WERI-Rb-1 (cell line): ENCODE measurements at regions not wholly inside any gene's neighbourhood (a gene's known extent, or its start where the extent isn't known, plus 50 kb on each side); places are given as distances from the start of the nearest gene placed in this dataset.

ENCODE experiments used
- DNase-seq: peaks from one replicate; pipeline ENCODE4 v3.0.0-alpha.2; 2020
- H3K27ac ChIP-seq: fragments of 250-450 bp; sonication (Bioruptor Pico); 2 replicates; pipeline ENCODE4 v1.5.1; 2020; ENCODE audit warnings: mild to moderate bottlenecking, moderate library complexity
- H3K27me3 ChIP-seq: fragments of 250-450 bp; sonication (Bioruptor Pico); 2 replicates; pipeline ENCODE4 v1.5.1; 2021; ENCODE audit warnings: mild to moderate bottlenecking, low read depth, moderate library complexity; ENCODE audit not compliant: insufficient read depth, severe bottlenecking
- H3K36me3 ChIP-seq: fragments of 250-450 bp; sonication (Bioruptor Pico); 2 replicates; pipeline ENCODE4 v1.5.1; 2020; ENCODE audit warnings: mild to moderate bottlenecking, moderate library complexity
- H3K4me3 ChIP-seq: 2 replicates; pipeline ENCODE4 v1.5.1; 2011; ENCODE audit warnings: low read depth, mild to moderate bottlenecking, control low read depth, low read length
- H3K9me3 ChIP-seq: fragments of 250-450 bp; sonication (Bioruptor Pico); 2 replicates; pipeline ENCODE4 v1.5.1; 2021; ENCODE audit warnings: mild to moderate bottlenecking, moderate library complexity; ENCODE audit not compliant: severe bottlenecking
- TF ChIP-seq, protein P1 (sequence below): IDR thresholded peaks from 2 replicates; pipeline ENCODE4 v1.5.1; 2011; ENCODE audit warnings: low read depth, mild to moderate bottlenecking, control low read depth, inconsistent platforms, low read length

GRCh38 chr13:81283561-81283960 is 942.6 kb upstream of the SPRY2 start:
- no peaks in the 10 kb centered on the region for H3K36me3 ChIP-seq
- H3K27me3 ChIP-seq, result no peaks in the 10 kb centered on the region
- H3K27ac ChIP-seq, result no peak overlapping the region
- H3K4me3 ChIP-seq, result no peak overlapping the region
- no peak for DNase-seq
- TF ChIP-seq, protein P1, sequence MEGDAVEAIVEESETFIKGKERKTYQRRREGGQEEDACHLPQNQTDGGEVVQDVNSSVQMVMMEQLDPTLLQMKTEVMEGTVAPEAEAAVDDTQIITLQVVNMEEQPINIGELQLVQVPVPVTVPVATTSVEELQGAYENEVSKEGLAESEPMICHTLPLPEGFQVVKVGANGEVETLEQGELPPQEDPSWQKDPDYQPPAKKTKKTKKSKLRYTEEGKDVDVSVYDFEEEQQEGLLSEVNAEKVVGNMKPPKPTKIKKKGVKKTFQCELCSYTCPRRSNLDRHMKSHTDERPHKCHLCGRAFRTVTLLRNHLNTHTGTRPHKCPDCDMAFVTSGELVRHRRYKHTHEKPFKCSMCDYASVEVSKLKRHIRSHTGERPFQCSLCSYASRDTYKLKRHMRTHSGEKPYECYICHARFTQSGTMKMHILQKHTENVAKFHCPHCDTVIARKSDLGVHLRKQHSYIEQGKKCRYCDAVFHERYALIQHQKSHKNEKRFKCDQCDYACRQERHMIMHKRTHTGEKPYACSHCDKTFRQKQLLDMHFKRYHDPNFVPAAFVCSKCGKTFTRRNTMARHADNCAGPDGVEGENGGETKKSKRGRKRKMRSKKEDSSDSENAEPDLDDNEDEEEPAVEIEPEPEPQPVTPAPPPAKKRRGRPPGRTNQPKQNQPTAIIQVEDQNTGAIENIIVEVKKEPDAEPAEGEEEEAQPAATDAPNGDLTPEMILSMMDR, result no peak
- no peaks in the 10 kb centered on the region for H3K9me3 ChIP-seq

DNA sequence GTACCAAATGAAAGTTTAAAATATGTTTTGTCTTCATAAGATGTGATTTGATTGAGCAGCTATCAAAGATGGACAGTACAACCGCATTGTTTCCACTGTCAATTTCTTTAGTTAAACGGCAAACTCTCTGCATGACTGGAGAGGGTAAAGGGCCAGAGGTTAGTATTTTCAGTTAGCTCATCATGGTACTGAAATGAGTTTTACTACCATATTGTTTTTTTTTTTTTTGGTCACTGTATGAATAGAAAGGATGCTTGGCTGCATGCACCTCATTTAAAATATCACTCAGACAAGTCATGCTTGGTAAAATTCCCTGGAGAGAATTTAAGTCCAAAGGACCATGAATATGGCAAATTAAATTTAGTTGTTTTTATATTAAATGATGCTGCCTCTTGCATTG is 942.1 kb upstream of the SPRY2 start:
- H3K36me3 ChIP-seq, result no peaks in the 10 kb centered on the region
- H3K27me3 ChIP-seq, result no peaks in the 10 kb centered on the region
- H3K9me3 ChIP-seq, result no peaks in the 10 kb centered on the region
- DNase-seq, result no peak
- no peak overlapping the region for H3K27ac ChIP-seq
- TF ChIP-seq, protein P1, result no peak
- H3K4me3 ChIP-seq, result no peak overlapping the region

DNA sequence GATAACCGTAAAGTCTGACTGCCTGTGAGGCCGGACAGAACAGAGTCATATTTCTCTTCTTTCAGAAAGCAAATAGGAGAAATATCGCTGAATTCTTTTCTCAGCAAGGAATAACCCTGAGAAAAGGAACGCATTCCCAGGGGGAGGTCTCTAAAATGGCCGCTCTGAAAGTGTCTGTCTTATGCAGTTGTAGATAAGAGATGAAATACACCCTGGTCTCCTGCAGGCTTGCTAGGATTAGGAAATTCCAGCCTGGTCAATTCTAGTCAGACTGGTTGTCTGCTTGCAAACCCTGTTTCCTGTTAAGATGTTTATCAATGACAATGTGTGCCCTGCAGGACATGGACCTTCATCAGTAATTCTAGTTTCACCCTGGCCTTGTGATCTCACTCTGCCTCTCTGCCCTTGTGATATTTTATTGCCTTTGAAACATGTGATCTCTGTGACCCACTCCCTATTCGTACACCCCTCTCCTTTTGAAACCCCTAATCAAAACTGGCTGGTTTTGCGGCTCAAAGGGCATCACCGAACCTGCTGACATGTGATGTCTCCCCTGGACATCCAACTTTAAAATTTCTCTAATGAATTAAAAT is 934.8 kb upstream of the SPRY2 start:
- Histone ChIP-seq H3K27me3 (no peaks in the 10 kb centered on the region), H3K27ac (no peak overlapping the region), H3K9me3 (no peaks in the 10 kb centered on the region), H3K4me3 (no peak overlapping the region), H3K36me3 (no peaks in the 10 kb centered on the region)
- TF ChIP-seq, protein P1, result no peak
- DNase-seq, result no peak

GRCh38 chr13:81247711-81248110 is 906.8 kb upstream of the SPRY2 start:
- TF ChIP-seq, protein P1, result no peak
- Histone ChIP-seq H3K27me3 (no peaks in the 10 kb centered on the region), H3K9me3 (no peaks in the 10 kb centered on the region), H3K27ac (no peak overlapping the region), H3K4me3 (no peak overlapping the region), H3K36me3 (no peaks in the 10 kb centered on the region)
- no peak for DNase-seq

- TF ChIP-seq, protein P1, result no peak
- no peak overlapping the region for H3K27ac ChIP-seq
- H3K4me3 ChIP-seq, result no peak overlapping the region
- no peaks in the 10 kb centered on the region for H3K9me3 ChIP-seq
- no peaks in the 10 kb centered on the region for H3K36me3 ChIP-seq
- no peaks in the 10 kb centered on the region for H3K27me3 ChIP-seq
- no peak for DNase-seq
Observed at GRCh38 chr13:81246556-81246955, 905.6 kb upstream of the SPRY2 start.

DNA sequence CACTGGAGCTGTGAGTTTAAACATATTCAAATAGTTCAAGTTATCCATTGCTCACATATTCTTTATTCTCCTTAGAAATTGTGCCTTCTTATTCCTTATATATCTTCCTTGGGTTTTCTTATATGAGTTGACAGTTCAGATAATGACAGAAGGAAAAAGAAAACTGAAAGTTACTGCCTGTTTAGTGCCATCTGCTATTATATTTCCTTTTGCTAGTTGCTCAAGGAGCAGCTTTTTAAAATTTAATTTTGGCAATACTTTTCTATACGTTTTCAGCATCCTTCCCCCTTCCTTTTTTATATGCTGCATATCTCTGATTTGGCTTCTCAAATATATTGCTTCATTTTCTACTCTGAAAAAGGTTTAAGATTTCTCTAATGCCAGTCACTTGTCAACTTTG is 903.1 kb upstream of the SPRY2 start:
- no peak overlapping the region for H3K27ac ChIP-seq
- no peak for DNase-seq
- H3K4me3 ChIP-seq, result no peak overlapping the region
- no peaks in the 10 kb centered on the region for H3K27me3 ChIP-seq
- no peaks in the 10 kb centered on the region for H3K9me3 ChIP-seq
- no peaks in the 10 kb centered on the region for H3K36me3 ChIP-seq
- TF ChIP-seq, protein P1, result no peak
